CD4-positive, alpha-beta T cell (primary cell): ENCODE measurements at regions not wholly inside any gene's neighbourhood (a gene's known extent, or its start where the extent isn't known, plus 50 kb on each side); places are given as distances from the start of the nearest gene placed in this dataset.
"Not testable (repeated sequence)": the region's sequence is repeated elsewhere in the genome, so short reads cannot be mapped to it uniquely, and the experiment has no call there.

ENCODE experiments used
- ATAC-seq: fragments of 200-7000 bp; cut with Tn5 transposase; one replicate; pipeline ENCODE4 v1.10.0; 2022; ENCODE audit warnings: mild to moderate bottlenecking; ENCODE audit not compliant: poor library complexity
- CTCF ChIA-PET: fragments of 350-600 bp; sonication (Branson Sonifier 250); formaldehyde crosslinking; loops from one replicate; lab custom pipeline; 2021; ENCODE audit warnings: antibody characterized with exemption, inconsistent platforms; lab: Charles Lee
- POLR2A ChIA-PET: fragments of 350-600 bp; sonication (Branson Sonifier 250); formaldehyde crosslinking; loops from one replicate; lab custom pipeline; 2021; ENCODE audit warnings: antibody characterized with exemption, inconsistent platforms; lab: Charles Lee
- DNase-seq, 14 experiments: peaks; one replicate each; pipeline ENCODE4 v3.0.0-alpha.2; 2013 to 2020; ENCODE audit warnings: mixed read lengths in 2 of 14
- H3K27ac ChIP-seq, 2 donors: one replicate each; pipeline versions ENCODE4 v1.5.1 to v1.7.0; 2013; ENCODE audit warnings: low read length in 2 of 2, low read depth in 1 of 2, mild to moderate bottlenecking in 1 of 2
- H3K27me3 ChIP-seq, 2 experiments: 1 replicate in 1 of 2; 2 replicates in 1 of 2; pipeline versions ENCODE4 v1.6.1 to v1.7.0; 2013; ENCODE audit warnings: low read length in 2 of 2, control low read depth in 1 of 2, mild to moderate bottlenecking in 1 of 2, moderate library complexity in 1 of 2; ENCODE audit not compliant: insufficient read depth in 2 of 2, control insufficient read depth in 1 of 2
- H3K36me3 ChIP-seq: one replicate; pipeline ENCODE4 v1.6.1; 2013; ENCODE audit warnings: low read length, control low read depth; ENCODE audit not compliant: insufficient read depth
- H3K4me1 ChIP-seq: one replicate; pipeline ENCODE4 v1.6.1; 2013; ENCODE audit warnings: low read length, control low read depth; ENCODE audit not compliant: insufficient read depth
- H3K4me3 ChIP-seq: one replicate; pipeline ENCODE4 v1.5.1; 2013; ENCODE audit warnings: mild to moderate bottlenecking, low read length, moderate library complexity
- H3K9me3 ChIP-seq, 2 experiments: 1 replicate in 1 of 2; 2 replicates in 1 of 2; pipeline versions ENCODE4 v1.6.1 to v1.7.0; 2013; ENCODE audit warnings: low read length in 2 of 2, mild to moderate bottlenecking in 2 of 2, control low read depth in 1 of 2, moderate library complexity in 1 of 2; ENCODE audit not compliant: control insufficient read depth in 1 of 2, insufficient read depth in 1 of 2
- H3K27ac Mint-ChIP-seq: one replicate; pipeline ENCODE4 v1.8.0; 2020; ENCODE audit warnings: mixed read lengths
- H3K27me3 Mint-ChIP-seq: one replicate; pipeline ENCODE4 v1.8.0; 2021; ENCODE audit warnings: mixed read lengths
- H3K36me3 Mint-ChIP-seq: one replicate; pipeline ENCODE4 v1.8.0; 2021; ENCODE audit warnings: low read depth, mixed read lengths
- H3K4me1 Mint-ChIP-seq: one replicate; pipeline ENCODE4 v1.8.0; 2021; ENCODE audit warnings: low read depth, mixed read lengths
- H3K4me3 Mint-ChIP-seq: one replicate; pipeline ENCODE4 v1.8.0; 2020; ENCODE audit warnings: mild to moderate bottlenecking, mixed read lengths
- H3K9me3 Mint-ChIP-seq: one replicate; pipeline ENCODE4 v1.8.0; 2020; ENCODE audit warnings: mixed read lengths
- intact Hi-C, 2 experiments: fragments of 100-400 bp; cut with DNase I in 1 of 2; cut with micrococcal nuclease in 1 of 2; formaldehyde crosslinking; loops; one replicate each; pipeline versions ENCODE4 v1.15.1 to v1.9.0; 2023 to 2025; cut with DNase I, micrococcal nuclease

- Histone ChIP-seq H3K27ac (peak overlapping the region in 1 of 2 donors; percentile 55), H3K4me3 (peak overlapping the region; percentile 56)
- H3K4me3 Mint-ChIP-seq: peak overlapping the region; percentile 91
- intact Hi-C loops: loop anchor here (10.0 kb wide), 3 partner anchors 103 to 383 kb away; partner anchors contain the start of gene XXYLT1 (in 1 of the 2)
- peaks cover 19% of the 10 kb centered on the region for H3K4me1 Mint-ChIP-seq
- H3K27me3 ChIP-seq, H3K36me3 ChIP-seq, H3K36me3 Mint-ChIP-seq, CTCF ChIA-PET, H3K9me3 Mint-ChIP-seq, H3K9me3 ChIP-seq, POLR2A ChIA-PET, H3K4me1 ChIP-seq, H3K27me3 Mint-ChIP-seq: not testable (repeated sequence)
- peak; percentile 48 to 96 (median 86) for DNase-seq
- peak; percentile 86 for ATAC-seq
- peak overlapping the region; percentile 84 for H3K27ac Mint-ChIP-seq
These were observed 63.1 kb upstream of the MUC20 start for GRCh38 chr3:195657475-195658372.

GRCh38 chr3:195656091-195656490 lies 64.7 kb upstream of the MUC20 start:
- H3K27me3 Mint-ChIP-seq, H3K27me3 ChIP-seq, H3K27ac Mint-ChIP-seq, H3K27ac ChIP-seq, ATAC-seq, H3K4me3 ChIP-seq, H3K36me3 Mint-ChIP-seq, CTCF ChIA-PET, H3K9me3 Mint-ChIP-seq, POLR2A ChIA-PET, DNase-seq, H3K9me3 ChIP-seq, H3K36me3 ChIP-seq, H3K4me1 ChIP-seq: not testable (repeated sequence)
- Mint-ChIP-seq H3K4me3 (peak overlapping the region; percentile 58), H3K4me1 (peaks cover 19% of the 10 kb centered on the region)
- intact Hi-C loops: loop anchor here (10.0 kb wide), 3 partner anchors 101 to 381 kb away; partner anchors contain the start of gene XXYLT1 (in 1 of the 2)

GRCh38 chr3:195654746-195655145 lies 66.0 kb upstream of the MUC20 start:
- DNase-seq, H3K4me1 ChIP-seq, H3K36me3 ChIP-seq, CTCF ChIA-PET, H3K9me3 Mint-ChIP-seq, ATAC-seq, H3K27ac Mint-ChIP-seq, H3K27ac ChIP-seq, H3K4me3 Mint-ChIP-seq, H3K36me3 Mint-ChIP-seq, H3K4me3 ChIP-seq, H3K9me3 ChIP-seq, H3K27me3 ChIP-seq, H3K27me3 Mint-ChIP-seq, POLR2A ChIA-PET: not testable (repeated sequence)
- intact Hi-C loops: loop anchor here (10.0 kb wide), 3 partner anchors 100 to 380 kb away; partner anchors contain the start of gene XXYLT1 (in 1 of the 2)
- H3K4me1 Mint-ChIP-seq: peaks cover 17% of the 10 kb centered on the region

- H3K4me3 ChIP-seq, H3K9me3 Mint-ChIP-seq, H3K27ac Mint-ChIP-seq, H3K27ac ChIP-seq, H3K4me3 Mint-ChIP-seq, DNase-seq, H3K27me3 Mint-ChIP-seq, H3K27me3 ChIP-seq, ATAC-seq, H3K36me3 Mint-ChIP-seq, H3K4me1 ChIP-seq, POLR2A ChIA-PET, CTCF ChIA-PET, H3K36me3 ChIP-seq, H3K9me3 ChIP-seq: not testable (repeated sequence)
- peaks cover 16% of the 10 kb centered on the region for H3K4me1 Mint-ChIP-seq
- intact Hi-C loops: loop anchor here (10.0 kb wide), 3 partner anchors 99 to 379 kb away; partner anchors contain the start of gene XXYLT1 (in 1 of the 2)
These were observed 66.6 kb upstream of the MUC20 start for GRCh38 chr3:195654138-195654537.
